ENCODE measurements at regions not wholly inside any gene's neighbourhood (a gene's known extent, or its start where the extent isn't known, plus 50 kb on each side); places are given as distances from the start of the nearest gene placed in this dataset.

GRCh38 chrX:13478740-13479451 is 90.5 kb upstream of the EGFL6 start:
- Histone ChIP-seq H3K27me3 (ENCODE audit: control insufficient read depth in 1 of 2, insufficient read depth in 2 of 2, low read length in 2 of 2) (no peaks in the 10 kb centered on the region), H3K9me3 (ENCODE audit: control insufficient read depth in 1 of 2, insufficient read depth in 1 of 2, low read length in 2 of 2) (no peaks in the 10 kb centered on the region), H3K27ac (ENCODE audit: low read depth in 1 of 2, low read length in 2 of 2) (no peak overlapping the region), H3K36me3 (ENCODE audit: insufficient read depth, low read length) (no peaks in the 10 kb centered on the region), H3K4me1 (ENCODE audit: insufficient read depth, low read length) (peaks cover 2% of the 10 kb centered on the region), H3K4me3 (ENCODE audit: low read length) (no peak overlapping the region)
- no peak for ATAC-seq (ENCODE audit: poor library complexity)
- POLR2A ChIA-PET = no interaction called here
- TF ChIP-seq, protein P1, sequence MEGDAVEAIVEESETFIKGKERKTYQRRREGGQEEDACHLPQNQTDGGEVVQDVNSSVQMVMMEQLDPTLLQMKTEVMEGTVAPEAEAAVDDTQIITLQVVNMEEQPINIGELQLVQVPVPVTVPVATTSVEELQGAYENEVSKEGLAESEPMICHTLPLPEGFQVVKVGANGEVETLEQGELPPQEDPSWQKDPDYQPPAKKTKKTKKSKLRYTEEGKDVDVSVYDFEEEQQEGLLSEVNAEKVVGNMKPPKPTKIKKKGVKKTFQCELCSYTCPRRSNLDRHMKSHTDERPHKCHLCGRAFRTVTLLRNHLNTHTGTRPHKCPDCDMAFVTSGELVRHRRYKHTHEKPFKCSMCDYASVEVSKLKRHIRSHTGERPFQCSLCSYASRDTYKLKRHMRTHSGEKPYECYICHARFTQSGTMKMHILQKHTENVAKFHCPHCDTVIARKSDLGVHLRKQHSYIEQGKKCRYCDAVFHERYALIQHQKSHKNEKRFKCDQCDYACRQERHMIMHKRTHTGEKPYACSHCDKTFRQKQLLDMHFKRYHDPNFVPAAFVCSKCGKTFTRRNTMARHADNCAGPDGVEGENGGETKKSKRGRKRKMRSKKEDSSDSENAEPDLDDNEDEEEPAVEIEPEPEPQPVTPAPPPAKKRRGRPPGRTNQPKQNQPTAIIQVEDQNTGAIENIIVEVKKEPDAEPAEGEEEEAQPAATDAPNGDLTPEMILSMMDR (IDR thresholded peaks at IDR 0.05) = no peak
- Mint-ChIP-seq H3K4me3 (no peak overlapping the region), H3K27me3 (no peaks in the 10 kb centered on the region), H3K36me3 (ENCODE audit: low read depth) (peaks cover 5% of the 10 kb centered on the region), H3K27ac (no peak overlapping the region), H3K9me3 (no peaks in the 10 kb centered on the region), H3K4me1 (ENCODE audit: low read depth) (peaks cover 10% of the 10 kb centered on the region)
- CTCF ChIA-PET = no interaction called here
- no peak for DNase-seq
- intact Hi-C loops (cut with DNase I, micrococcal nuclease) = no loop called here

DNA sequence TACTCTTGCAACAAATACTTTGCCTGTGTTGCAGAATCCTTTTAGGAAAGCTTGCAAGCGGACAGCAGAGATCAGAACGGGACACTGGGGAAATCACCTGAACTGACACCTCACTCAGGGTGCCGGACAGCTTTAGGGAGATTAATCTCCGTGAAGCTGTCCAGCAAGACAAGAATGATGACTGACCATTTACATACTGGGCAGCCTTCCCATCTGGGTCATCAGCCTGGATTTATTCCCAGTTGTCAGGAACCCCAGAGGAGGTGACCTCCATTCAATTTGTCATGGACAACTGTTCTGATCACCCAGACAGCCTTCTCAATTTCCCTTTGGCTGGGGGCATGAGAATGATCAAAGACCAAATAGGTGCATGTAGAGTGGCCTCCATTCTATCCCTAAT is 93.0 kb upstream of the EGFL6 start:
- intact Hi-C loops (cut with DNase I, micrococcal nuclease) = no loop called here
- POLR2A ChIA-PET = no interaction called here
- DNase-seq (no peak), ATAC-seq (ENCODE audit: poor library complexity) (no peak)
- CTCF ChIA-PET = no interaction called here
- Mint-ChIP-seq H3K27me3 (no peaks in the 10 kb centered on the region), H3K4me3 (no peak overlapping the region), H3K27ac (no peak overlapping the region), H3K4me1 (ENCODE audit: low read depth) (peaks cover 28% of the 10 kb centered on the region), H3K36me3 (ENCODE audit: low read depth) (peaks cover 6% of the 10 kb centered on the region), H3K9me3 (no peaks in the 10 kb centered on the region)
- no peak overlapping the region for H3K4me3 ChIP-seq (ENCODE audit: low read length)
- peaks cover 7% of the 10 kb centered on the region for H3K4me1 ChIP-seq (ENCODE audit: insufficient read depth, low read length)
- no peaks in the 10 kb centered on the region for H3K27me3 ChIP-seq (ENCODE audit: control insufficient read depth in 1 of 2, insufficient read depth in 2 of 2, low read length in 2 of 2)
- H3K27ac ChIP-seq (ENCODE audit: low read depth in 1 of 2, low read length in 2 of 2) = no peak overlapping the region
- no peaks in the 10 kb centered on the region for H3K36me3 ChIP-seq (ENCODE audit: insufficient read depth, low read length)
- H3K9me3 ChIP-seq (ENCODE audit: control insufficient read depth in 1 of 2, insufficient read depth in 1 of 2, low read length in 2 of 2) = no peaks in the 10 kb centered on the region
- TF ChIP-seq, protein P1 (IDR thresholded peaks at IDR 0.05) = no peak

DNA sequence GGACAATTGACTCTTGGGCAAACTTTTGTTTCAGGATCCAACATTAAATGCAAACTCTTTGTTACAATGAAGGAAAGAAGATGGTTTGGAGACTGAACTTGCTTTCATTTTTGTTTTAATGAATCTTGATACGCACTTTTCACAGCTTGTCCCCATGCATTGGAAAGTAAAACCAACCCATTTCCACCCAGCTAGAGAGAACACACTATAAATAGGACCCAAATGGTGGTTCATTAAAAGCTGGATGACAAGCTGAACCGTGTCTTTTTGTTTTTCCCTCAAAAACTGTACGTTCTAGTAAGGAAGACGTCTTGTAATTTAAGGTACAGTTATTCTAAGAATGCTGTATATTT is 95.3 kb upstream of the EGFL6 start:
- H3K27ac ChIP-seq (ENCODE audit: low read depth in 1 of 2, low read length in 2 of 2) = peak overlapping the region; percentile 24 to 58
- Mint-ChIP-seq H3K4me3 (peak overlapping the region; percentile 81), H3K9me3 (no peaks in the 10 kb centered on the region), H3K27me3 (no peaks in the 10 kb centered on the region), H3K36me3 (ENCODE audit: low read depth) (peaks cover 6% of the 10 kb centered on the region), H3K27ac (peak overlapping the region; percentile 98), H3K4me1 (ENCODE audit: low read depth) (peaks cover 28% of the 10 kb centered on the region)
- peak in 2 of 14 experiments; percentile 35 to 55 for DNase-seq
- ChIA-PET CTCF (interaction anchor here (1.2 kb wide), 1 partner anchor 527 kb away, joined by 3 read pairs; no protein-coding TSS in a partner anchor), POLR2A (interaction anchor here (0.7 to 2.3 kb wide), 7 partner anchors 11 to 502 kb away, joined by 3 to 9 read pairs (median 6); partner anchors contain the start of gene TMSB4X)
- H3K9me3 ChIP-seq (ENCODE audit: control insufficient read depth in 1 of 2, insufficient read depth in 1 of 2, low read length in 2 of 2) = no peaks in the 10 kb centered on the region
- intact Hi-C loops (cut with DNase I, micrococcal nuclease) = no loop called here
- peaks cover 7% of the 10 kb centered on the region for H3K4me1 ChIP-seq (ENCODE audit: insufficient read depth, low read length)
- no peaks in the 10 kb centered on the region for H3K36me3 ChIP-seq (ENCODE audit: insufficient read depth, low read length)
- H3K4me3 ChIP-seq (ENCODE audit: low read length) = peak overlapping the region; percentile 40
- no peaks in the 10 kb centered on the region for H3K27me3 ChIP-seq (ENCODE audit: control insufficient read depth in 1 of 2, insufficient read depth in 2 of 2, low read length in 2 of 2)
- TF ChIP-seq, protein P1 (IDR thresholded peaks at IDR 0.05) = no peak
- peak; percentile 44 for ATAC-seq (ENCODE audit: poor library complexity)
